Ovary (tissue), 3 donors: ENCODE measurements at regions not wholly inside any gene's neighbourhood (a gene's known extent, or its start where the extent isn't known, plus 50 kb on each side); places are given as distances from the start of the nearest gene placed in this dataset.

Source experiments
- CTCF ChIP-seq, 3 donors: fragments of 450-650 bp in 2 of 3; fragments of 200-600 bp in 1 of 3; IDR thresholded peaks; one replicate each; pipeline versions ENCODE4 v1.5.1 to v1.8.0; 2016 to 2022; ENCODE audit warnings: antibody characterized with exemption in 3 of 3, mild to moderate bottlenecking in 1 of 3
- EP300 ChIP-seq: sonication (generic); formaldehyde crosslinking; IDR thresholded peaks from one replicate; pipeline ENCODE4 v1.6.1; 2017; ENCODE audit warnings: antibody characterized with exemption
- POLR2A ChIP-seq: fragments of 450-650 bp; IDR thresholded peaks from one replicate; pipeline ENCODE4 v1.6.1; 2017; ENCODE audit warnings: antibody characterized with exemption, mild to moderate bottlenecking, moderate library complexity
- donor health status: DM: no; HTN: no; CAD: no.

- TF ChIP-seq POLR2A, result no peak
- no peak for TF ChIP-seq CTCF (IDR thresholded peaks at IDR 0.05)
- no peak for TF ChIP-seq EP300
Measured at GRCh38 chr4:42806303-42806835, 86.1 kb upstream of the GRXCR1 start.
